Cardiac fibroblast (primary cell): ENCODE measurements at regions not wholly inside any gene's neighbourhood (a gene's known extent, or its start where the extent isn't known, plus 50 kb on each side); places are given as distances from the start of the nearest gene placed in this dataset.

Experiments used
- DNase-seq, 2 donors: peaks; one replicate each; pipeline versions ENCODE4 v3.0.0 to v3.0.0-alpha.2; 2010; ENCODE audit warnings: low read depth in 2 of 2
- H3K4me3 ChIP-seq, 2 donors: replicated peaks in 1 of 2; 1 replicate in 1 of 2; 2 replicates in 1 of 2; pipeline ENCODE4 v1.5.1; 2011; ENCODE audit warnings: low read depth in 2 of 2, low read length in 2 of 2, mild to moderate bottlenecking in 2 of 2, moderate library complexity in 1 of 2
- TF ChIP-seq, protein P1 (sequence below): IDR thresholded peaks from one replicate; pipeline ENCODE4 v1.5.1; 2011; ENCODE audit warnings: low read depth, mild to moderate bottlenecking, low read length, inconsistent platforms

GRCh38 chr5:109612278-109612905, 77.3 kb upstream of the MAN2A1 start:
- H3K4me3 ChIP-seq, result no peak overlapping the region
- TF ChIP-seq, protein P1, sequence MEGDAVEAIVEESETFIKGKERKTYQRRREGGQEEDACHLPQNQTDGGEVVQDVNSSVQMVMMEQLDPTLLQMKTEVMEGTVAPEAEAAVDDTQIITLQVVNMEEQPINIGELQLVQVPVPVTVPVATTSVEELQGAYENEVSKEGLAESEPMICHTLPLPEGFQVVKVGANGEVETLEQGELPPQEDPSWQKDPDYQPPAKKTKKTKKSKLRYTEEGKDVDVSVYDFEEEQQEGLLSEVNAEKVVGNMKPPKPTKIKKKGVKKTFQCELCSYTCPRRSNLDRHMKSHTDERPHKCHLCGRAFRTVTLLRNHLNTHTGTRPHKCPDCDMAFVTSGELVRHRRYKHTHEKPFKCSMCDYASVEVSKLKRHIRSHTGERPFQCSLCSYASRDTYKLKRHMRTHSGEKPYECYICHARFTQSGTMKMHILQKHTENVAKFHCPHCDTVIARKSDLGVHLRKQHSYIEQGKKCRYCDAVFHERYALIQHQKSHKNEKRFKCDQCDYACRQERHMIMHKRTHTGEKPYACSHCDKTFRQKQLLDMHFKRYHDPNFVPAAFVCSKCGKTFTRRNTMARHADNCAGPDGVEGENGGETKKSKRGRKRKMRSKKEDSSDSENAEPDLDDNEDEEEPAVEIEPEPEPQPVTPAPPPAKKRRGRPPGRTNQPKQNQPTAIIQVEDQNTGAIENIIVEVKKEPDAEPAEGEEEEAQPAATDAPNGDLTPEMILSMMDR, result no peak

GRCh38 chr5:109611505-109611904, 78.2 kb upstream of the MAN2A1 start:
- H3K4me3 ChIP-seq, result no peak overlapping the region
- DNase-seq, result no peak
- TF ChIP-seq, protein P1, result no peak

More at GRCh38 chr5:109612278-109612905, 77.3 kb upstream of the MAN2A1 start:
- DNase-seq, result no peak

DNA sequence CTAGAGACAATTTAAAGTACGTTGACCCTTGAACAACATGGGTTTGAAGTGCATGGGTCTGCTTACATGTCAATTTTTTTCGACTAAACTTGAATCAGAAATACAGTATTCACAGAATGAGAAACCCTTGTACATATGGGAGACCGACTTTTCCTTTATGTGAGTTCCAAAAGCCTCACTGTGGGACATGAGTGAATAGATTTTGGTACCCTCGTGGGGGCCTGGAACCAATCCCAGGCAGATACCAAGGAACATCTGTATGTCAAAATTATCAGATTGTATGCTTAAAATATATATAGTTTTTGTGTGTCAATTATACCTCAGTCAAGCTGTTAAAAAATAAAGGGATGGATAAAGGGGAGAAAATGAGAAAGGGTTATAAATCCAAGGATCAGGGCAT, 78.7 kb upstream of the MAN2A1 start:
- H3K4me3 ChIP-seq, result no peak overlapping the region
- TF ChIP-seq, protein P1, result no peak
- DNase-seq, result no peak

DNA sequence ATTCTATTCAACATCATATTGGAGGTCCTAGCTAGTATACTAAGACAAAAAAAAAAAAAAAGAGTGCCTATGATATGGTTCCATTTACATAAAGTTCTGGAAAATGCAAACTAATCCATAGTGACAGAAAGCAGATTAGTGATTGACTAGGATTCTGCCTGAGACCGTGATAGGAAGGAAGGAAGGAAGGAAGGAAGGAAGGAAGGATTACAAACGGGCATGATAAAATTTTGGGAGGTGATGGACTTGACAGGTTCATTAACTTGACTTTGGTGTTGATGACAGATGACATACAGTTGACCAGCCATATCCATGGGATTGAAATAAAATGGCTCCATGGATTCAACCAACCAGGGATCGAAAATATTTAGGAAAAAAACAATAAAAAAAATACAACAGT, 79.1 kb upstream of the MAN2A1 start:
- H3K4me3 ChIP-seq, result no peak overlapping the region
- TF ChIP-seq, protein P1, result no peak
- DNase-seq, result no peak

GRCh38 chr5:109605207-109605730, 84.5 kb upstream of the MAN2A1 start:
- TF ChIP-seq, protein P1, result no peak
- H3K4me3 ChIP-seq, result no peak overlapping the region
- DNase-seq, result no peak

DNA sequence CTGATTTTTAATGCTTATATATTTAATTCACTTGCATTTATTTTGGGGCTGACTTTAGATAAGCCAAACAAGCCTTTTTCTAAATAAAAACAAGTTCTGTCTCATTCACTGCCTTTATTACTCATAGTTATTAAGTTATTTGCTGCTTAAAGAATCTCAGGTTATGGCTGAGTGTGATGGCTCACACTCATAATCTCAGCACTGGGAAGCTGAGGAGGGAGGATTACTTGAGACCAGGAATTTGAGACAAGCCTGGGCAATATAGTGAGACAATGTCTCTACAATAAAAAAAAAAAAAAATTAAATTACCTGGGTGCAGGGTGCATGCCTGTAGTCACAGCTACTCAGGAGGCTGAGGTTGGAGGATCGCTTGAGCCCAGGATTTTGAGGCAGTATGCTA, 85.0 kb upstream of the MAN2A1 start:
- no peak overlapping the region for H3K4me3 ChIP-seq
- TF ChIP-seq, protein P1, result no peak
- no peak for DNase-seq

GRCh38 chr5:109601736-109602135, 88.0 kb upstream of the MAN2A1 start:
- DNase-seq, result no peak
- no peak overlapping the region for H3K4me3 ChIP-seq
- TF ChIP-seq, protein P1, result no peak
